GM13977 (cell line): ENCODE measurements at regions not wholly inside any gene's neighbourhood (a gene's known extent, or its start where the extent isn't known, plus 50 kb on each side); places are given as distances from the start of the nearest gene placed in this dataset.
"Not testable (repeated sequence)": the region's sequence is repeated elsewhere in the genome, so short reads cannot be mapped to it uniquely, and the experiment has no call there.

Experiments
- DNase-seq: peaks from one replicate; pipeline ENCODE4 v3.0.0; 2012; ENCODE audit warnings: low spot score
- in situ Hi-C: fragments of 300-500 bp; cut with MboI; formaldehyde crosslinking; loops from one replicate; pipeline ENCODE4 v1.12.0; 2022; ENCODE audit warnings: low sequenced_read_pairs, low pct_unique_long_range_greater_than_20kb, mixed read lengths, inconsistent platforms; ENCODE audit not compliant: unreplicated experiment
- TF ChIP-seq, protein P1 (sequence below): IDR thresholded peaks from 2 replicates; pipeline ENCODE4 v1.5.1; 2012; ENCODE audit warnings: mild to moderate bottlenecking, control low read depth; ENCODE audit not compliant: insufficient read depth; ENCODE audit errors: extremely low read depth, missing control alignments

DNA sequence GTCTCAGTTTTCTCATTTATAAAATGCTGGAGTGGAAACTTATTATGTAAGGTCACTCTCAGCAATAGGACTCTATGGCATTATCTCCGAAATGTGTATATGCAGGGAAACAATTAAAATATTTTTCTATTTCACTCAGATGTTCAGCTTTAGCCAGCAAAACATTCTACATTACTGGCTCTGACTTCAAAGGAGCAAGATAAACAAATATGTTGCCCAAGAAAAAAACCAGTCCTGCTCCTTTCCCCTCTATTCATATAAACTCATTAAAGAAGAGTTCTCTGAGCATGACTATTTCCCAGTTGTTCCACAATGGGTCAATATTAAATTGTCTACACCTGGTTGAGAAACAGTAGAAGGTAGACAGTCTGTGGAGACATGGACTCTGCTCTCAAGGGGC is 155.0 kb downstream of the NPR3 start:
- in situ Hi-C loops = no loop called here
- DNase-seq = no peak
- TF ChIP-seq, protein P1, sequence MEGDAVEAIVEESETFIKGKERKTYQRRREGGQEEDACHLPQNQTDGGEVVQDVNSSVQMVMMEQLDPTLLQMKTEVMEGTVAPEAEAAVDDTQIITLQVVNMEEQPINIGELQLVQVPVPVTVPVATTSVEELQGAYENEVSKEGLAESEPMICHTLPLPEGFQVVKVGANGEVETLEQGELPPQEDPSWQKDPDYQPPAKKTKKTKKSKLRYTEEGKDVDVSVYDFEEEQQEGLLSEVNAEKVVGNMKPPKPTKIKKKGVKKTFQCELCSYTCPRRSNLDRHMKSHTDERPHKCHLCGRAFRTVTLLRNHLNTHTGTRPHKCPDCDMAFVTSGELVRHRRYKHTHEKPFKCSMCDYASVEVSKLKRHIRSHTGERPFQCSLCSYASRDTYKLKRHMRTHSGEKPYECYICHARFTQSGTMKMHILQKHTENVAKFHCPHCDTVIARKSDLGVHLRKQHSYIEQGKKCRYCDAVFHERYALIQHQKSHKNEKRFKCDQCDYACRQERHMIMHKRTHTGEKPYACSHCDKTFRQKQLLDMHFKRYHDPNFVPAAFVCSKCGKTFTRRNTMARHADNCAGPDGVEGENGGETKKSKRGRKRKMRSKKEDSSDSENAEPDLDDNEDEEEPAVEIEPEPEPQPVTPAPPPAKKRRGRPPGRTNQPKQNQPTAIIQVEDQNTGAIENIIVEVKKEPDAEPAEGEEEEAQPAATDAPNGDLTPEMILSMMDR = no peak

DNA sequence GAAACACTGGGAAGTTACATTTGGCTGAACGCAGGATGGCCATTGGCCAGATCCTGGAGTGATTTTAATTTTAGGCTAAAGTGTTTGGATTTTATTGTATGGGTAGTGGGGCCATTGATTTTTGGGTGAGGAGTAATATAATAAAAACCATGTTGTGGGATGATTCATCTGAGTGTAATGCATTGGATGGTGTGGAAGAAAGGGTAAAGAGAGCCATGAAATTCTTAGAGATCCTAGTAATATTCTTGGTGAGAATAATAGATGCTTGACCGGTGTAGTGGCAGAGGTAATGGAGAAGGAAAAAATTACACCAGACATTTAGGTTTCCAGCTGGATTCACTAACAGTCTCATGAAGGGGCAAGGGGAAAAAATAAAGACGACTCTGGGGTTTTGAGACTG is 158.1 kb downstream of the NPR3 start:
- no peak for DNase-seq
- in situ Hi-C loops = no loop called here
- TF ChIP-seq, protein P1 = no peak

- TF ChIP-seq, protein P1 = no peak
- in situ Hi-C loops = no loop called here
- DNase-seq = no peak
These were observed 165.7 kb downstream of the NPR3 start for GRCh38 chr5:32876791-32877190.

GRCh38 chr5:32879364-32879763 is 168.2 kb downstream of the NPR3 start:
- in situ Hi-C loops, DNase-seq: not testable (repeated sequence)

DNA sequence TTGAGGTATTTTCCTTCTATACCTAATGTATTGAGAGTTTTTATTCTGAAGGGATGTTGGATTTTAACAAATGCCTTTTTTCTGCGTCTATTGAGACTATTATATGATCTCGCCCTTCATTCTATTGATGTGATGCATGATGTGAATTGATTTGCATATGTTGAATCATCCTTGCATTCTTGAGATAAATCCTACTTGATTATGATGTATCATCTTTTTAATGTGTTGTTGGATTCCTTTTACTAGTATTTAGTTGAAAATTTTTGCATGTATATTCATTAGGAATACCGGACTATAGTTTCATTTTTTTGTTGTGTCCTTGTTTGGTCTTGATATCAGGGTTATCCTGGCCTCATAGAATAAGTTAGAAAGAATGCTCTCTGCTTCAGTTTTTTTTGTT is 169.7 kb downstream of the NPR3 start:
- in situ Hi-C loops = no loop called here
- TF ChIP-seq, protein P1 = no peak
- DNase-seq = no peak

GRCh38 chr5:32887390-32887789 is 176.3 kb downstream of the NPR3 start:
- in situ Hi-C loops = no loop called here
- TF ChIP-seq, protein P1 = no peak
- DNase-seq = no peak

DNA sequence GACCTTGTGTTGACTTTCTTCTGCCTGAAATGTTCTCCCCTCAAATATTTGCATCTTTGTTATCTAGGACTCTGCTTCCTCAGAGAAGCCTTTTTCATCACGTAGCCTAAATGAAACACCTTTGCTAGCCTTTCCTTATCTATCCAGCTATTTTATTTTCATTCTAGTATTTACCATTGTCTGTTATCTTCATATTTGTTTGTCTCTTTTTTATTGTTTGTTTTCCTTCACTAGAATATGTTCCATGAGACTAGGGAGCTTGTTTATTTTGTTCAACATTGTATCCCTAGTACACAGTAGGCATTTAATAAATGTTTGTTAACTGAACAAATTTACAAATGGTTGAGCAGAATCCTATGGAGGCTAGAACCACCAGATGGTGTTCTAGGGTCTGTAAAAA is 178.0 kb downstream of the NPR3 start:
- in situ Hi-C loops = no loop called here
- TF ChIP-seq, protein P1 = no peak
- no peak for DNase-seq

- no peak for DNase-seq
- in situ Hi-C loops = no loop called here
- TF ChIP-seq, protein P1 = no peak
These were observed 192.5 kb downstream of the NPR3 start for GRCh38 chr5:32903613-32904012.
